Psoas muscle (tissue), 7 donors: ENCODE measurements at regions not wholly inside any gene's neighbourhood (a gene's known extent, or its start where the extent isn't known, plus 50 kb on each side); places are given as distances from the start of the nearest gene placed in this dataset.

Source experiments
- ATAC-seq, 4 donors: fragments of 200-7000 bp; cut with Tn5 transposase; one replicate each; pipeline ENCODE4 v1.9.1; 2020; ENCODE audit warnings: moderate library complexity in 3 of 4, mild to moderate bottlenecking in 2 of 4
- DNase-seq, 2 donors: peaks; one replicate each; pipeline ENCODE4 v3.0.0-alpha.2; 2020
- H3K27ac ChIP-seq: fragments of 200-600 bp; one replicate; pipeline ENCODE4 v1.8.0; 2022
- H3K27me3 ChIP-seq, 3 donors: fragments of 200-600 bp in 1 of 3; one replicate each; pipeline versions ENCODE4 v1.6.1 to v1.8.0; 2013 to 2022; ENCODE audit warnings: low read length in 2 of 3, mild to moderate bottlenecking in 2 of 3, moderate library complexity in 1 of 3; ENCODE audit not compliant: insufficient read depth in 3 of 3
- H3K36me3 ChIP-seq, 2 donors: fragments of 200-600 bp in 1 of 2; one replicate each; pipeline versions ENCODE4 v1.6.1 to v1.8.0; 2013 to 2022; ENCODE audit warnings: low read depth in 1 of 2, mild to moderate bottlenecking in 1 of 2, moderate library complexity in 1 of 2; ENCODE audit not compliant: insufficient read depth in 1 of 2
- H3K4me1 ChIP-seq: fragments of 200-600 bp; one replicate; pipeline ENCODE4 v1.8.0; 2022
- H3K4me3 ChIP-seq: fragments of 200-600 bp; one replicate; pipeline ENCODE4 v1.8.0; 2022; ENCODE audit warnings: mild to moderate bottlenecking
- H3K9me3 ChIP-seq: fragments of 200-600 bp; one replicate; pipeline ENCODE4 v1.8.0; 2022
- WGBS, 3 donors: extraction: QIAGEN DNeasy Blood & Tissue Kit; methylation state at CpG; one replicate each; pipeline versions ENCODE4 v1.1.6 to v1.1.7; 2013; 5-methylcytosine and 5-hydroxymethylcytosine counted together
- intact Hi-C, 2 donors: fragments of 100-400 bp; cut with DNase I; formaldehyde crosslinking; loops; one replicate each; pipeline versions ENCODE4 v1.11.0 to v1.14.2; 2022
- TF ChIP-seq, protein P1 (sequence below): fragments of 200-600 bp; IDR thresholded peaks from one replicate; pipeline ENCODE4 v1.8.0; 2022; ENCODE audit warnings: antibody characterized with exemption
- donor health status: healthy with polysubstance abuse.
- donor health status: DM: no; HTN: no; CAD: no; lungs with moderate emphysema.
- donor health status: Bipolar disorder and iron deficiency.
- donor health status: healthy.
- donor health status: DM: yes; HTN: yes; CAD: no.
- donor health status: DM: no; HTN: no; CAD: no.
- donor health status: DM: yes; HTN: yes; CAD: no.

DNA sequence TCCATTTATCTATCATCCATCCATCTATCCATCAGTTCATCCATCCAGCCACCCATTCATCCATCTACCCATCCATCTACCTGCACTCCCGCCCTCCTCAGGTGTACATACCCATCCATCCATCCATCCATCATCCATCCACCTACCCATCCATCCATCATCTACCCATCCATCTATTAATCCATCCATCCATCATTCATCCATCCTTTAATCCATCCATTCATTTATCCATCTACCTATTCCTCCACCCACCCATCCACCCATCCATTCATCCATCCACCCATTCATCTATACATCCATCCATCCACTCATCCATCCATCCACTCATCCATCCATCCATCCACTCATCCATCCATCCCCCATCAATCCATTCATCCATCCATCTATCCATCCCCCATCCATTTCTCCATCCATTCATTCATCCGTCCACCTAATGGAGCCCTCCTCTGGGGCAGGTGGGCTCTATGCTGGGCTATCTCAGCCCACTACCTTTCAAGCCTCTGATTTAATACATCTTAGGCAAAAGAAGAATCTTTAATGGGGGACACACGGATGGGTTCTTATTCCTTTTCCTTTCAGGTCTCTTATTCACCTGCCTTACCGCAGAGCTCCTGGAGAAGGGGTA is 178.9 kb downstream of the URI1 start:
- ATAC-seq (no peak), DNase-seq (no peak)
- intact Hi-C loops = no loop called here
- TF ChIP-seq, protein P1, sequence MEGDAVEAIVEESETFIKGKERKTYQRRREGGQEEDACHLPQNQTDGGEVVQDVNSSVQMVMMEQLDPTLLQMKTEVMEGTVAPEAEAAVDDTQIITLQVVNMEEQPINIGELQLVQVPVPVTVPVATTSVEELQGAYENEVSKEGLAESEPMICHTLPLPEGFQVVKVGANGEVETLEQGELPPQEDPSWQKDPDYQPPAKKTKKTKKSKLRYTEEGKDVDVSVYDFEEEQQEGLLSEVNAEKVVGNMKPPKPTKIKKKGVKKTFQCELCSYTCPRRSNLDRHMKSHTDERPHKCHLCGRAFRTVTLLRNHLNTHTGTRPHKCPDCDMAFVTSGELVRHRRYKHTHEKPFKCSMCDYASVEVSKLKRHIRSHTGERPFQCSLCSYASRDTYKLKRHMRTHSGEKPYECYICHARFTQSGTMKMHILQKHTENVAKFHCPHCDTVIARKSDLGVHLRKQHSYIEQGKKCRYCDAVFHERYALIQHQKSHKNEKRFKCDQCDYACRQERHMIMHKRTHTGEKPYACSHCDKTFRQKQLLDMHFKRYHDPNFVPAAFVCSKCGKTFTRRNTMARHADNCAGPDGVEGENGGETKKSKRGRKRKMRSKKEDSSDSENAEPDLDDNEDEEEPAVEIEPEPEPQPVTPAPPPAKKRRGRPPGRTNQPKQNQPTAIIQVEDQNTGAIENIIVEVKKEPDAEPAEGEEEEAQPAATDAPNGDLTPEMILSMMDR = no peak
- 90 to 95% (median 93%) methylated on average over 4 of the region's 4 CpGs for WGBS, 3 donors
- Histone ChIP-seq H3K4me3 (no peak overlapping the region), H3K27ac (no peak overlapping the region), H3K27me3 (peaks cover 0 to 6% (median 0%) of the 10 kb centered on the region in 3 donors), H3K9me3 (no peaks in the 10 kb centered on the region), H3K36me3 (no peaks in the 10 kb centered on the region), H3K4me1 (no peaks in the 10 kb centered on the region)

DNA sequence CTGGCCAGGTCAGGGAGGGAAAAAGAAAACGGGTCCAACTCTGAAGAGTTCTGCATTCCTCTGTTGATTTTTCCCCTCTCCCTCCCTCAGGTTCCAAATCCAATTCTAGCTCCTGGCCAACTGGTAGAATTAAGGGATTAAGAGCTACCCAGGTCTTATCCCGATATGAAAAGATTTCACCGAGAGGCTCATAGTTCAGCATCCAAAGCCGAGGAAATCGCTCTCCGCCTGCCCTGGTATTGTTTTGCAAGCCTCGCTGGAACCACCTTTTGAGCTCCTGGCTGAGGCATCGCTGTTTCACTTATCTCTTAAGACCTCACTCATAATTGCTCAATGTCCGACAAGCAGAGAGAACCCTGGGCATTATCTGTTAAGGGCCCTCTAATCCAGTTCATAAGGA is 180.4 kb downstream of the URI1 start:
- 50 to 68% (median 56%) methylated on average over 9 of the region's 9 CpGs for WGBS, 3 donors
- H3K27me3 ChIP-seq = peaks cover 0 to 6% (median 0%) of the 10 kb centered on the region in 3 donors
- DNase-seq = no peak
- no peaks in the 10 kb centered on the region for H3K36me3 ChIP-seq
- H3K27ac ChIP-seq = no peak overlapping the region
- H3K4me3 ChIP-seq = no peak overlapping the region
- intact Hi-C loops = no loop called here
- no peaks in the 10 kb centered on the region for H3K4me1 ChIP-seq
- TF ChIP-seq, protein P1 = no peak
- ATAC-seq = no peak
- H3K9me3 ChIP-seq = no peaks in the 10 kb centered on the region

DNA sequence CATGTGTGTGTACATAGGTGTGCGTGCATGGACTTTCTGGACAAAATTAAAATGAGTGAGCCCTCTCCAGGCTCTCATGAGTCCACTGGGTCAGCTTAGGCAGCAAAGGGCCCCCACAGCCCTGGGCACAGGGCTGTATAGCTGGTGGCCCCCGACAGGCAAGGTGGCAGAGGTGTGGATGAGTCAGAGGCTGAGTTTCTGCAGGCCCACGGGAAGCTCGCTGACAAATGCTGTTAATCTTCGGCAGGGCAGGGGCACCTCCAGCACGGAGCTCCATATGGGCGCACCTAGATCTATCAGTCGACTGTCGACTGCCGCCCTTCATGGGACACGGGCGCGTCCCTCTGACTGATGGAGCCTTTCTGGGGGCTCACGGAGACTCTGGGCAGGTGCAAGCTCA is 181.1 kb downstream of the URI1 start:
- TF ChIP-seq, protein P1 = no peak
- DNase-seq (no peak), ATAC-seq (no peak)
- 86 to 91% (median 86%) methylated on average over 14 of the region's 14 CpGs for WGBS, 3 donors
- no peaks in the 10 kb centered on the region for H3K9me3 ChIP-seq
- no peaks in the 10 kb centered on the region for H3K4me1 ChIP-seq
- H3K4me3 ChIP-seq = no peak overlapping the region
- no peaks in the 10 kb centered on the region for H3K36me3 ChIP-seq
- H3K27me3 ChIP-seq = peaks cover 0 to 6% (median 0%) of the 10 kb centered on the region in 3 donors
- intact Hi-C loops = no loop called here
- H3K27ac ChIP-seq = no peak overlapping the region

DNA sequence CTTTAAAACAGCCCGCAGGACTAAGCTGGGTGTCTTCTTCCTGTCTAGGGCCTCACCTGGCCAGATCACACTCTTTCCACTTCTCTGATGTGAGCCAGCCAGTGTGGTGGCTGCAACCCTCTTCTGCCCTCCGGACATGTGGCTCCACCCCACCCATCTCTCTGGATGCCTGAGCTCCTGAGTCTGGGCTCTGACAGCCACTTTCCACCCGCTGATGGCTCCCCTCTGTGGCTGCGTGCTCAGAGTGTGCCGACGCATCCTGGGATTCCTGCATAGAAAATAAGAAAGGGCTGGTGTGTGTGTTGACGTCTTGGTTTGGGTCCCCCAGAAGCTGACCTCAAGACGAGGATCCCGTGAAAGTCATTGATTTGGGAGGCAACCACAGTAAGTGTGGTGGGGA is 181.6 kb downstream of the URI1 start:
- ATAC-seq = no peak
- intact Hi-C loops = no loop called here
- no peaks in the 10 kb centered on the region for H3K36me3 ChIP-seq
- H3K4me3 ChIP-seq = no peak overlapping the region
- no peak for DNase-seq
- H3K27ac ChIP-seq = no peak overlapping the region
- H3K27me3 ChIP-seq = peaks cover 0 to 6% (median 0%) of the 10 kb centered on the region in 3 donors
- 65 to 72% (median 68%) methylated on average over 9 of the region's 9 CpGs for WGBS, 3 donors
- no peaks in the 10 kb centered on the region for H3K4me1 ChIP-seq
- H3K9me3 ChIP-seq = no peaks in the 10 kb centered on the region
- TF ChIP-seq, protein P1 = no peak

DNA sequence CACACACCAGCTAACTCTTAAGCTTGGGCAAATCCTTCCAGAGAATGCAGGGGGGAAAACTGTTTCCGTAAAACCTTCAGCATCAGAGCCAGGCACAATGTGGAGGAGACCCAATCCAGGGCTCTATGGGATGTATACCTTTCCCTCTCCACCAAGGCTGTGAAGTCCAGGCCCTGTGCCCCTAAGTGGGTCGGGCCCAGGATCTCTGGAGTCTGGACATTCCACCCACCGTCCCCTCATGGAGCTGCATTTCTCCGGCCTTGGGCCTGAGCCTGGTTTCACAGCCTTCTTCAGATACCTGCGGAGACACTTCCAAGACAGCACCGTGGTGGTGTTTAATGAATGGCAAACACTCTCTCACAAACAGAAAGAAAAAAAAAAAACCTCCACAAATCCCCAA is 186.2 kb downstream of the URI1 start:
- H3K4me3 ChIP-seq = no peak overlapping the region
- no peaks in the 10 kb centered on the region for H3K4me1 ChIP-seq
- no peak overlapping the region for H3K27ac ChIP-seq
- DNase-seq = no peak
- no peak for ATAC-seq
- H3K27me3 ChIP-seq = no peaks in the 10 kb centered on the region
- TF ChIP-seq, protein P1 = no peak
- intact Hi-C loops = no loop called here
- WGBS, 3 donors = 78 to 84% (median 80%) methylated on average over 6 of the region's 6 CpGs
- H3K9me3 ChIP-seq = no peaks in the 10 kb centered on the region
- no peaks in the 10 kb centered on the region for H3K36me3 ChIP-seq
